Activated naive CD8-positive, alpha-beta T cell treated with anti-CD3 and anti-CD28 coated beads, Interleukin-2, amount 50 U/mL, for 16 hours (primary cell): ENCODE measurements at regions not wholly inside any gene's neighbourhood (a gene's known extent, or its start where the extent isn't known, plus 50 kb on each side); places are given as distances from the start of the nearest gene placed in this dataset.
"Not testable (repeated sequence)": the region's sequence is repeated elsewhere in the genome, so short reads cannot be mapped to it uniquely, and the experiment has no call there.

Experiments used
- DNase-seq: peaks from one replicate; pipeline ENCODE4 v3.0.0-alpha.2; 2020; ENCODE audit warnings: low read depth, low spot score

DNA sequence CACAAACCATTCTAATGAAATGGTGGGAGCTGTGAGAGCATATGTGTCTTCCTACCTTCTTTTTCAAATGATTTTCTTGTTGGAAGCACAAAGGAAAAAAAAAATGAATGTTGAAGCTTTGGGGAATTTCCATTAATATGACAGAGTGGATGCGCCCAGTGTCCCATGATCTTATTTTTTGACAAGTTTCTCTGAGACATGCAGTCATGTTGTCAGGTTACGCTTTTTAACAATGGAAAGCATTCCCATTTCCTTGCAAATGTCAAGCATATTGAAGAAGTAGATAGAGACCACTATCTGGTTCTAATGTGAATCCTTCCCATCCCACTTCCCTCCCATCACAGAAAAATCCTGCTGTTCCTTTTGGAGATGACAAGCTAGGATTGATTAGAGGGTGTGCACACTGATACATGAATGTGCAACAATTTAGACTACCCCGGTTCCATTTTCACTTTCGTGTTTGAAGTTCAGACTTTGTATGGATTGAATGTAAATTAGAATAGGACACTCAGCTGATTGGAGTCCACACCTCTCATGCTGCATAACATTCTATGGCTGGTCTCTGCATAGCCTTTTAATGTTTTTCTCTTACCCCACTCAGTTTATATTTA is 919.4 kb downstream of the TLE4 start:
- DNase-seq: no peak

DNA sequence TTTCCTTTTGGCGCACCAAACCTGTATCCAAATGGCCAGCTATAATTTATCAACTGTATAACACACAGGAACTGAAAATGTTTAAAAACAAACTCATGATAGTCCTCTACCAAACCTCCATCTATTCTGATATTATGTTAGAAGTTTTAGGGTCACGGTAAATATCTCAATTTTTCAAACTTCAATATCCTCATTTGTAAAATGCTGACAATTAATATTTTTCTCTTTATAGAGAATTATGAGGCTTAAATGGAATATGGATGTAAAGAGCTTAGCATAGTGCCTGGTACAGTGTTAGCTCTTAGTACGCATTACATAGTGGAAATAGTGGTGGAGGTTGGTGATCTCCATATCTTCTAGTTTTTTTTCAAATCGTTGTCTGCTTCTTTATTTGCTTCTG is 917.6 kb downstream of the TLE4 start:
- no peak for DNase-seq

DNA sequence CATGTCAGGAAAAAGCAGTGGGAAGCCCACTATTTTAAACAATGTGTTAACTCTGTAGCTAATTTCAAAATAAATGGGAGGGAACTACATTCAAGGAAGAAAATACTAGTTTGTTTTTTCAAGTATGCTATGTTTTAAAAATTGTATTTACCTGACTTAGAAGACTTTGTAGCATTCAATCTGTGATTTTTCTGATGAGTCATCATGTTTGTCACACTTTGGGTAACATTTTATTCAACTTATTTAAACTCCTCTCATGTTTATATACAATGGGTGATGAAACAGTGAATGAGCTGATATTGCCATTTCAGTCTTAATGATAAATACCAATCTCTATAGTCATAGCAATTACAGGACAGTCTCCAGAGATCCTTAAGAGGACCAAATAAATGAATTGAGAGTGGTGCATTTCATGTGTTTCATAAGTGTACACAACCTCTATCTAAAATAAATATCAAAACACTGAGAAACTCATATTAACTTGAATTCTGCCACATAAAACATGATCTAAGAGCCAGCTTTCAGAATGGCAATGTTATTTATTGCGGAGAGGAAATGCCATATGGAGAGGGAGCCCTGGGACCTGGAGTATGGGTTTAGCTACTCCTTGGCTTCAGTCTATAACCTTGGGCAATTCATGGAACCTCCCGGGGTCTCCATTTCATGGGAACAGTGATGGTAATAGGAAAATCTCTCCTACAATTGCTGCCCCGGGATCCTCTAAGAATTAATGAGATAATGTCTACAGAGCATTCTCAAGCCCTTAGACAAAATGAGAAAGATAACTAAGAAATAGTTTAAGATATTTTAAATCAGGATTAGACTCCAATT is 913.9 kb downstream of the TLE4 start:
- DNase-seq: no peak

DNA sequence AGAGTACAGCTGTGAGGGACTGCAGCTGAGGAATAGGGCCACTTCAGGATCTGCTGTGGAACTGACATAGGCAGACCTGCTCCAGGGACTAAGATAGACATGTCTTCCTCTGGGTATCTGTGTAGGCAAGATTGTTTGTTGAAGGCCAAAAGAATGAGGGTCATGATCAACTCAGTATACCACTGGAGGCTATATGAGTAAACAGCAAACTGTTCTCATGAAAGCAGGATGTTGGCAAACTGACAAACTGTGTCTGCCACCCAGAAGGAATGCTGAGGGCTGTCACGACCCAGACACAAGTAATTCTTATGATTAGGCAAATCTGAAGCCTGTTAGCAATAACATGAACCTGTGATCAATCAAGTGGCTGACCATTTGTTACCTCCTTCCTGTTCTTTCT is 910.5 kb downstream of the TLE4 start:
- not testable (repeated sequence) for DNase-seq

DNA sequence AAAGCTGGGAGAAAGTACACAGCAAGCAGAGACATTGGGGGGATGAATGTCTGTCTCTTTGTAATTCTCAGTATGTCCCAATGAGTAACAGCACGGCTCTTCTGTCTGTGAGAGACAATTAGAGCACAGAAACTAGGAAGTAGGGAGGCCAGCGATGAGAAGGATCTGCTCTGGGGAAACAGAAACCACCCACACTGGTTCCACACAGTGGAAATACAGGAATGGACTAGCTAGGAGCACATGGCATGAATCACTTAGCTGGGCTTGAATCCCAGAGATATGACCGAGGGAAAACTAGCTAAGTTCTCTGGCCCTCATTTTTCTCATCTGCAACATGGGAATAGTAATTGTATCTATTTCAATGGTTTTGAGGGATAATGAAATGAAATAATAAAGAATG is 895.9 kb downstream of the TLE4 start:
- DNase-seq: no peak

DNA sequence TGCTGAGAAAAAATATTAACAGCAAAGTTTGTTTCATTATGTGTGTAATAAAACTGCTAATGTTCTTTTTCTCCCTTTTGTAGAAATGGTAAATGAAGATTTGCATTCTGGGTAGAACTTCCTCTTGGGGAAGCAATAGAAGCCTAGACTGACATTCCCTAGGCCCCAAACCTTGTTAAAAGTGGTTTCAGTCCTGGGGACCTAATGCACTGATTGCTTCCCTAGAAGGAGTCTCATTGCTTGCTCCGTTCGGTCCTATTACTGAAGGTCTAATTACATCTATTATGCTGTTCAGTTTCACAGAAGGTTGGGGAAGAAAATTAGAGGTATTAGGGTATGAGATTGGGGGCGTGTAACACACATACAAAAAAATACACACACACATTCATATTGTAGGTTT is 893.8 kb downstream of the TLE4 start:
- DNase-seq: no peak

DNA sequence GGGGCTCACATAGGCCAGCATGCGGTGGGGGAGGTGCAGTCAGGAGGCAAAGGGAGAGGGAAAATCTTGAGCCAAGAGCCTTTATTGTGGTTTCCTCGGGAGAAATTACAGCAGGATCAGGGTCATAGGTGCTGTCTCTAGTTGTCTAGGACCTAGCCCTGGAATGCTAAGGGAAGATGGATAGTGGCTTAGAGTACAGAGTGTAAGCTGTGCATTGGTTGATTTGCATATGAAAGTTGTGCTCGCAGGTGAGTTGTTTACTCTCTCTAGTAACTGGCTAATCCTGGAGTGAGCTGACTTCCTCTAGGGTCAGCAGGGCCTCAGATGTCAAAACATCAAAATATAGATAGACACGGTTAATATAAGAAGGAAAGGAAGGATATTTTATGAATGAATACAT is 877.7 kb downstream of the TLE4 start:
- DNase-seq: no peak

DNA sequence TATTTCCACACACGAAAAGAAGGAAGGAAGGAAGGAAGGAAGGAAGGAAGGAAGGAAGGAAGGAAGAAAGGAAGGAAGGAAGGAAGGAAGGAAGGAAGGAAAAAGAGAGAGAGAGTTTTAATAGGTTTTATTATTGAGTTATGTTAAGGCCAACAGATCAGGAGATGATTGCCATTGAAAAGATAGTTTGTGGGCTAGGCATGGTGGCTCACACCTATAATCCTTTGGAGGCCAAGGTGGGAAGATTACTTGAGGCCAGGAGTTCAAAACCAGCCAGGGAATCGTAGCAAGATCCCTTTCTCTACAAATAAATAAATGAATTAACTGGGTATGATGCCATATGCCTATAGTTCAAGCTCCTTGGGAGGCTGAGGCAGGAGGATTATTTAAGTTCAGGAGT is 877.2 kb downstream of the TLE4 start:
- DNase-seq: no peak

DNA sequence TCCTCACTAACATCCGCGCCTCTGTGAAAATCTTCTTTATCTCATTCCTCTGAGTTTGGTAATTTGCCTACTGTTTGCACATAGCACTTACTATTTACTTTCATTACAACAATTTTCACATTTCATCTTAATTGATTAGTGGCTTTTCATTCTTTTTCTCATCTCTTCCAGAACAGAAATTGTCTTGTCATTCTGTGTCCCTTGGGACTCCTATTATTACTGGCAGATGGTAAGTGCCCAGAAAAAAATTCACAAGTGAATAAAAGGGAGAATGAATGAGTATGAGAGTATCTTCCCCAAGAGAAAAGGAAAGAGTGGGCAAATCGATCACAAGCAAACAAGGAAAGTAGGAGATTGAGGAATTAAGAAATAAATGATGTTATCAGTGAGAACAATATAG is 876.1 kb downstream of the TLE4 start:
- DNase-seq: no peak

DNA sequence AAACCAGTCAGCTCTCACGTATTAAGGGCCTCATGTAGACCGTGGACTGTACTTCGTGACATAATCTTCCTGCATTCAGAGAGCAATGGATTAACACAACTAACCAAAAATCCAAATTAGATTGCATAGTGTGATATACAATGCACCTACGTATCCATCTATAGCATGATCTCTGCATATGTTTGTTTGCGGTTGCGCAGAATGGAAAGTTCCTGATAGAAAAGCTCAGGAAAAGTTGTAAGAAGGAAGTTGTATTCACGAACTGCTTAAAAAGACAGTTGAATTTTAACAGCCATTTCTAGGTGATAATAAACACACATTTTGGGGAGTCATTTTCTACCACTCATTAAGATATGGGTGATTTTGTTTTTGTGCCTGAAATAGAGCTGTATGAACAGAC is 869.0 kb downstream of the TLE4 start:
- DNase-seq: no peak

DNA sequence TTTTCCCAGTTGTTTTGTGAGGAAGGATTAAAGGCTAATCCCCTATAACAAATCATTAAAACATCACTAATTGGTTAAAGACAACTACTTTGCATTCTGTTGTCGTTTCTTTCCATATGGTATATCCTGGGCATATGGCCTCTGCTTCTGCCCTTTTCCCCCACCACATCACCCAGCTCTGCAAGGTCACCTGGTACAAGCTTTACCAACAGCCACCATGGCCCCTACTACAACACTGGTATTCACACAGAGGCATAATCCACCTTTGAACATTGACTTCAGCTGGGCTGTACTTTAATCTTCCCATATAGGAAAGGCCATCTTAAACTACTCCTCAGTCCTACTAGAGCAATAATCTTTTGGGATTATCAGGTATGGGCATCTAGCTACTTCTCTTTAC is 866.1 kb downstream of the TLE4 start:
- DNase-seq: no peak

DNA sequence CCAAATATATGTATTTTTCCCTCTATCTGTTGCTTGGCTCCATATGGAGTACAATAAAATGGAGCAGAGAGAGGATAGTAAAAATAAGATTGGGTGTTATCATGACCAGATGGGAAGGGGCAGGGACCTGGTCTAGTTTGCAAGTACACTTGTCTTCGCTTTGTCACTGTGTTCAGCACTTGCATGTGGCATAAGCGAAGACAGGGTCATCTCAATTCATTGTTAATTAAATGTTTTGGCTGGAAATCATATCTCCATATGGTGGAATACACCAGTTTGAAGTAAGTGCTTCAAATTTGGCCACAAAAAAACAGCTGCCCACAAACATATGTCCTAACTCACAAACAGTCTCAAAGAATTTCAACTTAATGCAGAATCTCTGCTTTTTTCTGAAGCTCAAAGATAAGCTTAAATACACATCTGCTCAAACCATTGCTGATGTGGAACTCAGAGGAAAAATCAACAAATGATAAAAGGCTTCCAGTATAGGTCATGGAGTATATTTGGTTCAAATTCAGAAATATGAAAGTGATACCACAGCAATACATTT is 865.4 kb downstream of the TLE4 start:
- no peak for DNase-seq

DNA sequence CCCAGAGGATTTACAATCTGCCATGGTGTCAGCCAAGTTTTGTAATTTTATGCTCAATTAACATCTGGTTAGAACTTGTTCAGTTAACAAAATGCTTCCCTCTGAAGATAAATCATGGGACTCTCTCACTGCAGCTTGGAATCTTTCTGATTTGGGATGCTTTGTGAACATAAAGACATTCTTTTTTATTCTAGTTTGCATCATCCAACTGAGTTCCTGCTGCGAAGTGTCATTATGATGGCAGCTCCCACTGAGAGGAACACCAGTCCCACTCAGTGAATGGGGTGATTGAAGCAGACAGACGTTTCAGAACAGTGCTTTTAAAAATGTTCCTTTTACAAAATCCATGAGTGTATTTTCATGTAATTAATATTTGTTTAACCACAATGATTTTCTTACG is 863.8 kb downstream of the TLE4 start:
- DNase-seq: no peak

DNA sequence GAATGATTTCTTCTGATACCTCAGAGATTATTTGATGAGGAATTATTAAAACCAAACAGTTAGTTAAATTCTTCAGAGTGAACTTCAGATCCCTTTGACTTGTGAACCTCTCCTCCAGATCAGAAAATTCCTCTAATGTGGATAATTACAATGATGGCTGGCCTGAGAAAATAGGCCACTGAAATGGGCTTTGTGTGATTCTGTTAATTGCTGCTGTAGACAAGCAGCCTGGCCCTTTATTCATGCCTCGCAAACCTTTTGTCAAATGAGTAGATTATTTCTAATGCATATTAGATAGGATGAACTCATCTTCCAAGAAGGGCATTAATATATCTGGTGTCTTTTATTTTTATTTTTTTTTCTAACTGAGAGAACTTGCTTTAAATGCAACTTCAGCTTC is 855.2 kb downstream of the TLE4 start:
- no peak for DNase-seq

DNA sequence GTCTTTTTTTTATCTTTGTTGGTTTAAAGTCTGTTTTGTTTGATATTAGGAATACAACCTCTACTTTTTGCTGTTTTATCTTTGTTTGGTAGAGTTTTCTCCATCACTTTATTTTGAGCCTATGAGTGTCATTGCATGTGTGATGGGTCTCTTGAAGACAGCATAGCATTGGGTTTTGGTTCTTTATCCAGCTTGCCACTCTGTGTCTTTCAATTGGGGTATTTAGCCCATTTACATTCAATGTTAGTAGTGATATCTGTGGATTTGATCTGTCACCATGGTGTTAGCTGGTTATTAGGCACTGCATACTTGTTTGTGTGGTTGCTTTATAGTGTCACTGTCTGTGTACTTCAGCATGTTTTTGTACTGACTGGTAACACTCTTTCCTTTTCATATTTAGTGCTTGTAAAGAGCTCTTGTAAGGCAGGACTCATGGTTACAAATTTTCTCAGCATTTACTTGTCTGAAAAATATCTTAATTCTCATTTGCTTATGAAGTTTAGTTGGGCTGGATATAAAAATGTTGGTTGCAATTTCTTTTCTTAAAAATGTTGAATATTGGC is 845.5 kb downstream of the TLE4 start:
- no peak for DNase-seq

DNA sequence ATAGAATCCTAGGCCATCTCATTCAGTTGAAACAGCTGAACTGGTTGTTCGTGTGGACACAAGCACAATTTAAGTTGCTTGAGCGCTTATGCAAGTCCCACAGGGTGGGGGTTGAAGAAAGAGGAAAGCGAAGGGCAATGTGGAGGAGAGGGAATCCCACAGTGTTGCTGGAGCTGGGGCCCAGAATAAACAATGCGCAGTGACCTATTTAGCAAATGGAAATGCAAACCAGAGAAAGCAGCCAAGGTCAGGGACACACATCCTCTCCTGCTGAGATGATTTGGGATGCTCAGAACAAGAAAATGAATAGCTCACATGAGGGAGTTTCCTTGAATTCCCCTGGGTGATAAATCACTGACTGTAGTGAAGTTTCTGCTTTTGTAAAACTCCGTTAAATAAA is 838.3 kb downstream of the TLE4 start:
- no peak for DNase-seq

DNA sequence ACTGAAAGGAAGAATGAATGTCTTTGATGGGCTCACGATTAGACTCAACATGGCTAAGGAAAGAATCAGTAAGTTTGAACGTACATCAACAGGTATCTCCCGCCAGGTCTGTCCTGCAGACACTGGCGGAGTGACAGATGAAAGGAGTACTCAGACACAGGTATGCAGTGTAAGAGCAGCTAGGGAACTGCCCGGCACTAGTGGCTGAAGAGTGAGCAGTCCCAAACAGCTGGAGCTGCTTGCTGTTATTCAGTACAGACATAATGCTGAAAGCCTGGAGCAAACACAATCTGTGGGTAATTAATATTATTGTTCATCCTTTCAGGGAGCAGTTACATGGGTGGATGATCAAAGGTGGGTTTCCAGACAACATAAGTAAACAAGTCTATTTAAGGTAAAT is 835.5 kb downstream of the TLE4 start:
- no peak for DNase-seq

DNA sequence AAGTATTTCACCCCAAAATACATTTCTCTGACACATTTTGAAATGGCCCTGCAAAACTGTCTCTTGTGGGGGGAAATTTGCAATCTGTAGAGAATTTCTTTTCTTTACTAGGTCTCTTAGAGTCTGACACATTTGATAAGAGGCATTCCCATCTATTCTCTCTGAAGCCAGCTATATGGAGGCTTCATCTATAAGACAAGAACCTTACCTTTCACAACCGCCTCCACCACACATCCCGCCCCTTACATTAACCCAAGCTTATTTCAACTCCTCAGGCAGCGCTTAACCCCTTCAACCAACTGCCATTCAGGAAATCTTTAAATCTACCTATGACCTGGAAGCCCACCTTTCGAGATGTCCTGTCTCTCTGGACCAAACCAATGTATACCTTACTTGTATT is 829.5 kb downstream of the TLE4 start:
- no peak for DNase-seq

DNA sequence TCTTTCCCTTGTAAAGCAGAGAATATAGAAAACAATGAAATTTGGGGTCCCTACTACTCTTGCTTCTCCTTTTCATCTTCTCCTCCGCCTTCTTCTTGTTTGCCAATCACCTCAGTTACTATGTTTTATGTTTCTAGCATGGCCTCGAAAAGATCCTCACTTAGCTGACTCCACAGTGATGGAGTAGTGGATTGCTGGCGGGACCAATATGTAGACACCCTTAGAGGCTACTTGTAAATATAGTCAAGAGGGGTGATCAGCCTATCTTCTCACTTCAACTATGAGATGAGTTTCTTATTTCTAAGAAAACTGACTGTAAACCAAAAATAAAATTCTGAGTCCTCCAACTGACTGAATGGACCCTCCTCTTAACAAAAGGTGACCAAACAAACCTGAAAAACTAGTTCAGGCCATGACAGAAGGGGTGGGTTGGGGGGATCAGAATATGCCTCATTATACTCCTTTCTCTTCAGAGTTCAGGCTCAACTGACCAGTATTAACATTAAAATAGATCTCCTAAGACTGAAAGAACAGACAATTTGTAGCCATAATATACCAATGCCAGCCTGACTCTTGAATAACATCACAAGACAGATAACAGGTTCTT is 829.0 kb downstream of the TLE4 start:
- no peak for DNase-seq

DNA sequence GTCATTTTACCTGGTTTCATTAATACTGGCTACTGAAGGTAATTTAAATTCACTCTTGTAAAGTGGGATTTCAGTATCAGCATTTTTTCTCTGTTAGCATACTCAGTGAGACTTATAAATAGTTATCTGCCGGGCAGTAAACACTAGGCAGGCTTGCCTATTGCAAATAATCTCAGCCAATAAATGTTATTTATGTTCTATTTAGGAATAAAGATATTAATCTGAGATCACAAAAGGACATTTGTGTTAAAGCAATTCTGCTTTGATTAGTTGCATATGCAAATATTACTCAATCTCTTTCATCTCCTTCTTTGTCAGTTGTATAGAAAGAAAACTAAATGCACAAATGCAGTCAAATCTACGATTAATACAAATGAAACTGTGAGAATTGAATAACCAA is 827.8 kb downstream of the TLE4 start:
- no peak for DNase-seq

DNA sequence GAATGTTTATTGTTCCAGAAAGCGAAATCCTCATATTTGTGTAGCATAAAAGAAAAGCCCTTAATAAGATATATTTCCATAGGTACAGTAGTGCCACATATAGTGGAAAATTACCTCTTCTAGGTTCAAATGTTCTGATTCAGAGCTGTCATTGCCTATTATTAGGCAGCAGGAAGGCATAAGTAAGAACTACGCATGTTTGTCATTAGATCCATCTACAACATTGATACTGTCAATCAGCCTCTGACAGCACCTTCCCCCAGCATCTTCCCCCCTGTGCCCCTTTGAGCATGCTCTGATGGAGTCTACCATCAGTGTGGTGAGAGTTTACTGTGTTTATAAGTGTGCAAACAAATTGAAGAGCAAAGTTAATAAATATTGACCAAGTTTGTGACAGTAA is 816.1 kb downstream of the TLE4 start:
- no peak for DNase-seq

DNA sequence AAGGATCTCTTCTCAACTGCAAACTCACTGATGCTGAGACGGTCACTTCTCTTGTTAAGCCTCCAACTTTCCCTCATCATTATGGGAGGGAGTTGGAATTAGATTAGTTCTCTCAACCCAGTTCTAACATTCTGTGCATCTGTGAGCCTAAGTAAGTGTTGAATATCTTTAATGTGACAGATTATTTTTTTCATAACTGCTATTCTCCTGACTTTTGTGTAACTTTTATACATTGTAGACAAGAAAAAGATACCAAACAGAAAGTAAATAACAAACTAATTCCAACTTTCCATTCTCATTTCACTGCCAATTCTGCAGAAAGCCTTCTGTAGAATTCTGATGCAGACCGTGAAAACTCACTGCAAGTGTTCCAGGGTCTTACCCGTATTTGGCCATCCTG is 813.5 kb downstream of the TLE4 start:
- DNase-seq: no peak

DNA sequence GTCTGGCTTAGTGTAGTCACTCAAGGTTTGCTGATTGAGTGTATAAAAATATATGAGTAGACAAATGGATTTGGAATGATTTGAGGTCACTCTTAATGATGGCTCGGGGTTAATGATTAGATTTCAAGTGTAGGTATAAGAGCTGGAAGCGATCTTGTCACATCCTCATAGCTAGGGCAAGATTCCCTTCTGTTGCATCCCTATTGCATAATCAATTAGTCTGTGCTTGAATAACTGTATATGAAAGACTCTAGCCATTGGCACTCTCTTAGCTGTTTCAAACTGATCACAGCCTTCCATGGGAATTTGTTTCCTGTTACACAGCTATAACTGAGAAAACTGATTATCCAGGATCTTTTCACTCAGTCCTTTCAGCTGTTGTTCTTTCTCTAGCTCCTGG is 811.6 kb downstream of the TLE4 start:
- DNase-seq: no peak
